ENCODE measurements at regions not wholly inside any gene's neighbourhood (a gene's known extent, or its start where the extent isn't known, plus 50 kb on each side); places are given as distances from the start of the nearest gene placed in this dataset.

DNA sequence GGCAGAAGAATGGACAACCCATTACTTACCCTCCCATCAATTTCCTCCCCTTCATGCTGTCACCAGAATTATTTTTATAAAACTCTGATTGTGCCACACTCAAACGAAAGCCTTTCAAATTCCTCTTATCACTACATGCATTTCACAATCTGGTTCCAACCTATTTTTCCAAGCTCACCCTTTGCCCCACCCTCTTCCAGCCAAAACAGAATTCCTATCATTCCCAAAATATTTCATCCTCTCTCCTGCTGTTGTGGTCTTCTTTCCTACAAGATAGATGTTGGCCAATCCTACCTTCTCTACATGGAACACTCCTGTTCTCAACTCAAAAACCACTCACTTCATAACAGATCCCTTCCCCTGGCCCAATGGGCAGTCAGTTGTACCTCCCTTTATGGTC, 111.5 kb downstream of the ELAPOR2 start:
- DNase-seq (ENCODE audit: low read depth): no peak

DNA sequence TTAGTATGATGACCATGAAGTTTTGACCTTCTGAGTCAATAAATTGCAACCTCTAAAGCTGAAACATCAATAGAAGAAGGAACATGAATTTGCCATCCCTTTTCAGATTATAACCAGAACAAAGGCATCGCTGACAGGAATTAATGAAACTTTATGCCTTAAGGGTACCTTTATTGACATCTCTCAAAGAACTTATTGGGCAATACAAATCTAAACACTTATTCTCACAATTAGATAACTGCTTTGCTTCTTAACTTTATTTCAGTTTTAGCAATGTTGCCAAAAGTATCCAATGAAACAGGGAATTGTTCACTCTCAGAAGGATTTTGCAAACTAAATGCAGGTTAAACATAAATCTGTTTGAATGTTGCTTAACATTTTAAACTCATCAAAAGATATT, 116.0 kb downstream of the ELAPOR2 start:
- DNase-seq (ENCODE audit: low read depth): no peak

DNA sequence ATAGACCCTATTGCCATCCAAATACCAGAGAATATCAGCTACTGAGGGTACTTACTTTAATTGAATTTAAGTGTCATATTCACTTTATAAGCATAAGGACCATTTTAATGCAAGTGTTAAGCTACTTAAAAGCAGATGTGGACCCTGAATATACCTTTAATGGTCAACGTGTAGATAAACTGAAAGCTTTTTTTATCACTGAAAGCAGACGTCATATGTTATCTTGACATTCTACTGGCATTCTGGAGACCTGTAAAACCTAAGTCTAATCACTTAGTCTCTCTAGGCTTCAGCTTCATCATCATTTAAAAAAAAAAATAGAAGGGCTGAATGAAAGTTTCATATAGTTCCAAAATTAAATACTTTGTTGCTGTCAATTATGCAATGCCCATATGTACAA, 116.5 kb downstream of the ELAPOR2 start:
- DNase-seq (ENCODE audit: low read depth): no peak

DNA sequence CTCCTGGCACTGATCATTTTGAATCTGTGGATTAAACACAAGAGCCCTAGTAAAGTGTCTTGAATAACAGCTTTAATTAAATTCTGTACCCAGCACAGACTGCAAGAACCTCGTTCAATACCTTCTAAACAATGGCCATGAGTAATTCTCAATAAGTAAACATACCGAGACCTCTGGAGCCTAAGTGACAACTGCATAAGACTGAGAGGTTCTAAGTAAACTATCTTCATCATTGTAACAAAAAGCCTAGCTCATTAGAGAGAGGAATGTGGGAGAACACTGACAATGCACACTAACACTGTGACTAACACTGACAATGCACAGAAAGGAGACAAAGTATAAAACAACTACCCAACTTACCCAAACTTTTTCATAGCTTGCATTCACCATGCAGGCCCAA, 117.4 kb downstream of the ELAPOR2 start:
- no peak for DNase-seq (ENCODE audit: low read depth)

DNA sequence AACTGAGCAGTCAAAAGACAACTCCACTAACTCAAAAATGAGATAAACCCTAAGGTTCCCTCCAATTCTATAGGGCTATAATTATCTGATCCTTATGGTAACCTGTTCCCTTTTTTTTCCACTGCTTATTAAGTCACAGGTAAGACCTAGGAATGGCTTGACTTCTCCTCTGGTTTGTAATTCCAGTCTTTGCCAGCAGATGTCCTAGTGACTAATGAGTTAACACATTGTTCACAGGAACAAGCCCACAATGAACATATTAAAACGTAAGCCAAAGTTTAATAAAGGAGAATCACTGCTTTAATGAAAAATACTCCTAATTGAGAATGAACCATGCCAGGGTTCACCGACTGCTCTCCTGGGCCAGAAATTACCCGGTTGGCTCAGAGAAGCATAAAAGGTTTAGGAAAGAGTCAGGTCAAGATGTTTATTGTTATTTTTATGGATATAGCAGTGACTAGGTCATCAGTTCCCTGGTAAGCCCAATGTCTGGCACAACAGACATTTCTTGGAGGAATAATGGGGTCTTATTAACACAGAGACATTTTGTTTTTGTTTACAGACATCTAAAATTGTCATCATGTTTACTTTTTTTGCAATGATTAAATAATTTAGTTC, 120.1 kb downstream of the ELAPOR2 start:
- DNase-seq (ENCODE audit: low read depth): peak; percentile 34

DNA sequence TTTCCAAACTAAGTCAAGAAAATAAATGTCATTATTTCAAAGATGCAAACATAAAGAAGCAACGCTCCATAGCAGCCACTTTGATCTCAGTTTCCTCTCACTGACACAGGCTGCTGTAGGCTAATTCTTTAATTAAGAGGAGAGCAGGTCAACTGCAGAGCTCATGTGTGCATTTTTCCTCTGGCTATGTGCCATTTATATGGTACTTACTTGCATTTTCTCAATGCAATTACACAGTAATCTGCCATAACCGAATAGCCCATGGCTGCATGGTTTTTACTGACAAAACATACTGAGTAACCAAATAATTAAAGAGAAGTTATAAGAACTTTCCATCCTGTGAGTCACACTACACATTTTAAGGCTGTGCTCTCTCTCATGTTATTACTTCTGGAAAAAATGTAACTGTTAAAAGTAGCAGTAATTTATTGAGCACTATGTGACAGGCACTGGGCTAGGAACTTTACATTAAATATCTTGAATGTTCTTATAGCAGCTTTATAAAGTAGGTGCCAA, 122.0 kb downstream of the ELAPOR2 start:
- no peak for DNase-seq (ENCODE audit: low read depth)

- no peak for DNase-seq (ENCODE audit: low read depth)
These were observed 126.1 kb downstream of the ELAPOR2 start for GRCh38 chr7:86933295-86933845.

DNA sequence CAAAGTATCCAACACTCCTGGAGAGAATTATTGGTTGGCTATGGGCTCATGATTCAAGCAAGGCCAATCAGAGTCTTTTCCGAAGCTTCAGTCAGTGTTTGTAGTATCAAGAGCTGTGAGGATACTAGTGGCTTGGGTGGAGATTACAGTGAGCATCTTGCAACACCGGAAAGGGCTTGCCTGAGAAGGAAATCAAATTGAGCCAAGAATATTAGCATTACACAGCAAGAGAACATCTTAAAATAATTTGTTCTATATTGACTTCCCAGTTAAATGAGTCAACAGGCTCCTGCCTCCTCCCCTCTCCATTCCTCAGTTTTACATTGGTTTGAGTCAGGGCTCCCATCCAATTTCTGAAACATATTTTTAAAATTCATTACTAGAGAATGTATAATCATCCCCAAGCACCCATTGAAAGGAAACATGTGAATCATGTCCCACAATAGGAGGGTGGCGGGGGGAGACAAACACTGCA, 127.4 kb downstream of the ELAPOR2 start:
- DNase-seq (ENCODE audit: low read depth): peak; percentile 92

GRCh38 chr7:86931439-86931838, 128.0 kb downstream of the ELAPOR2 start:
- no peak for DNase-seq (ENCODE audit: low read depth)

GRCh38 chr7:86930554-86931307, 128.7 kb downstream of the ELAPOR2 start:
- DNase-seq (ENCODE audit: low read depth): no peak

- no peak for DNase-seq (ENCODE audit: low read depth)
These were observed 130.0 kb downstream of the ELAPOR2 start for GRCh38 chr7:86929293-86930109.

DNA sequence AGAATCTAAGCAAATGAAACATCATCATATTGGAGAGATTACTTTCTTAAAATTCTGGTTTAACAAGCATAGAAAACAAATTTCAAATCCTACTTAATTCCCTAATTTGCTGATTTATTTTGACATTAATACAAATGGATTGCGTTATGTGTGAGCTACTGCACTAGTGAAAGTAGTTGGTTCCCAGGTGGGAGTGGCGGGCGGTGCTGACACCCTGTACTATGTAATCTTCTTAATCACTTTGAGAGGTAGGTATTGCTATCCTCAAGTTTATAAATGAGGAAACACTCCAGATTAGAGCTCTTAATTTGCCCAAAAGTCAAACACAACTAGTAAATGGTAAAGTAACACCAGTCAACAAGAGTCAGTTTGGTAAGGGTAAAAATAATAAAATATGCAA, 131.1 kb downstream of the ELAPOR2 start:
- no peak for DNase-seq (ENCODE audit: low read depth)

DNA sequence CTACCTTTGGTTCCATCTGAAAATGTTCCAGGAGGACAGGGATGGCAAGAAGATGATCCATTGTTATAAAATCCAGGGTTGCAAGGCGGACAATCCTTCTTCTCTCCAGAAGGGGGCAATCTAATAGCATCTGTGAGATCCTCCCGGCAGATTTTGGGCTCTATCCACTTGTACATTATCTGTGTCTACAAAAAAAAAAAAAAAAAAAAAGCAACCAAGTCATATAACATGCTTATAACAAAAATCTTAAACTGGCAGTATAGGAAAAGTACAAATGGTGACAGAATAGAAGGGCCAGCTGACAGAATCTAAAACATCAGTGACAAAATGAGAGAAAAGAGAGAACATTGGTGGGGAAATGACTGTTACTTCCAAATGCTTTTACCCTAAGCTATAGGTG, 132.7 kb downstream of the ELAPOR2 start:
- peak; percentile 40 for DNase-seq (ENCODE audit: low read depth)

DNA sequence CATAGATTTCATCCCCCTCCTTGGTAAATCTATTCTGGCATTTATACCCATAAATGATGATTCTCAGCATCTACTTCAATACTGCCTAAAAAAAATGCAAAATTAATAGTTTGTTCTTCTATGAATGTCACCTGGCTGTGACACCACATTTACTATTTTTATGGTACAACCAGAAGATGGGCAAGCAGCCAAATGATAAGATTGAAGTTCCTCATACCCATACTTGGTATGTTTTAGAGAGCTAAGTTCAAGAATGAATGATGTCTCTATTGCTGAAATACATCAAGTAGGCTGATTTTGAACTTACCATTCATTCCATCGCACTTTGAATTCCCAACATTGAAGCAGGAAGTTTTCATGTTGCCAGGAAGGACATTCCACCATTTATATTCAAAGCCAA, 134.2 kb downstream of the ELAPOR2 start:
- DNase-seq (ENCODE audit: low read depth): no peak

- DNase-seq (ENCODE audit: low read depth): no peak
These were observed 135.9 kb downstream of the ELAPOR2 start for GRCh38 chr7:86923527-86923926.

DNA sequence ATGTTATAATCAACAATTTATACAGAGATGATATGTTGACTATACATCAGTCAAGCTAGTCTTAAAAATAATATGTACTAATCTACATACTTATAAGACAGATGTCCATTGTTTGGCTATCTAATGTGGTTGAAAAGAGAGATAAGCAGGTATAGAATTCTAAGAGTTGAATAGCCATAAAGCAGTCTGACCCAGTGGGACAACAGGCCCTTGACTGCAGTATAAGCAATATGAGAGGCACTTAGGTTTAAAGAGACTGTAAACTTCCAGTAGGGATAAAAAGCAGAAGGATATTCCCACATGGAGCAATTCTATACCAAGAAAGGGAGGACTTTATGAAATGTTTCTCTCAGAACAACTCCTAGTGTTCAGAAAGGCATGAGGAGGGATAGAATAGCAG, 139.3 kb downstream of the ELAPOR2 start:
- DNase-seq (ENCODE audit: low read depth): no peak

DNA sequence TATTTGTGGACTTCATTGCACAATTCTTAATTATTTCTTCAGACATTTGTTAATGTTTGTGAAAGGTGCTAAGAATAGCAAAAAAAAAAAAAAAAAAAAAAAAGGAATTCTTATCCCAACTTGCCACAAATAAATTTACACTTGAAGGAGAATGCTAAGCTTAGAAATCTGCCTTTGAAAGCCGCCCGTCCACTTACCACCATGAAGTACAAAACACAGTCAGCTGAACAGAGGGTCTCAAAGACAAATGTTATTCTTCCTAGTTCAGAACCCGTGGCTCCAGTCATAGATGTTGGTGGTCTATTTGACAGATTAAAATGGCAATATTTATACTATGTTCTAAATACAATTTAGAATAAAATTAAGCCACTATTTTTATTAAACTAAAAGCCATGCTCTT, 141.2 kb downstream of the ELAPOR2 start:
- DNase-seq (ENCODE audit: low read depth): no peak

DNA sequence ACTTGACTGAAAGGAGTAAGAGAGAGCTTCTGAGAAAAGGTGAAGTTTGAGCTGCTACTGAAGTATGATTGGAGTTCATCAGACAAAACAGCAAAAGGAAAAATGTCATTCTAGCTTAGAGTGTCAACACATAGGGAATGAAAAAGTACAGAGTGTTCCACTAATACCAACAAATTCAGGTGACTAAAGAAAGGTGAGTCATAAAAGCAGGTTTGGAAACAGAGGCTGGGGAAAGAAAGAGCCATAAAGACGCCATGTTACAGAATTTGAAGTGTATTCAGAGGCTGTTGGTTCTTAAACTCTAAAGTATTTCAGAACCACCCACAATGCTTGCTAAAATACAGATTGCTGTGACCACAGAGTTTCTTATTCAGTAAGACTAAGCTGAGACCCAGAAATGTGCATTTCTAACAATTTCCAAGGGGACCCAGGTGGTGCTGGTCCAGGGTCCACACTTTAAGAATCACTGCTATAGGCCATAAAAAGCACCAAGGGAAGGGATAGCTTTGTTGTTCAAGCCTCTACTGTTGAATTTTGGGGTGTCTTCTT, 143.1 kb downstream of the ELAPOR2 start:
- DNase-seq (ENCODE audit: low read depth): no peak

DNA sequence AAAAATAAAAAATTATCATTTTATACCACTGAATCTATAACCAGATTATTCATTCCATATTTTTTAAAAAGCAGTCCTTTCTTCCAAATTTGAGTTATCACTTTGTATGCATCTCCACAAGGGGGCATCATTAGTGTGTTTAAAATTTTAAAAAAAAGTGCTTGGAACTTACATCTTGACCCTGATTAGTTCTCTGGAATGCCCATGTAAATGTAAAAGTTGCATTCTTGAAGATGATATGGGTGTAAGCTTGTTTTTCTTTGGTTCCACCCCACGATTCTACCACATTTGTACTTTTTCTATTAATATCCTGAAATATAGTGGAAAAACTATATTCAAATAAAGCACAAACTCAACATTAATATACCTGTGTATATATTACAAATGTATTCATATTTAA, 144.9 kb downstream of the ELAPOR2 start:
- no peak for DNase-seq (ENCODE audit: low read depth)

All from GM04504 (cell line).